GM12874 (cell line): ENCODE measurements at regions not wholly inside any gene's neighbourhood (a gene's known extent, or its start where the extent isn't known, plus 50 kb on each side); places are given as distances from the start of the nearest gene placed in this dataset.

Experiments
- TF ChIP-seq, protein P1 (sequence below): IDR thresholded peaks from 2 replicates; pipeline ENCODE4 v1.5.1; 2011; ENCODE audit warnings: low read depth, mild to moderate bottlenecking, control low read depth, low read length, moderate library complexity; ENCODE audit not compliant: insufficient read depth

DNA sequence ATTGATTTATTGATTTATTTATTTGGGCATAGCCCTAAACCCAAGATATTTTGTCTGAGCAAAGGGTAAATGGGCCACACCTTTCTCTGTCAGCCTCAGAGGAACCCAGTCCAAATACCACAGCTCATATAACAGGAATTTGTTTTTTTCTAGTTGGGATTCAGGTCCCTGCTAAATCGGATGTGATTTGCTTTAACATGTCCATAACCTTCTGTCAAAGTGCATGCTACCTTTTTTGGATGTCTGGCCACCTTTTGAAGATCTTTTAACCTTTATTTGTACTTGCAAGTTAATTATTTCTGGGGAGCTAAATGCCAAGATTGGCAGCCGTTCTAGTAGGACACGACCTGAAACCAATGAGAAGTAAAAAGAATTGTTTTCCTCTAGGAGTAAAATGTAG is 303.2 kb upstream of the UBE2E3 start:
- TF ChIP-seq, protein P1, sequence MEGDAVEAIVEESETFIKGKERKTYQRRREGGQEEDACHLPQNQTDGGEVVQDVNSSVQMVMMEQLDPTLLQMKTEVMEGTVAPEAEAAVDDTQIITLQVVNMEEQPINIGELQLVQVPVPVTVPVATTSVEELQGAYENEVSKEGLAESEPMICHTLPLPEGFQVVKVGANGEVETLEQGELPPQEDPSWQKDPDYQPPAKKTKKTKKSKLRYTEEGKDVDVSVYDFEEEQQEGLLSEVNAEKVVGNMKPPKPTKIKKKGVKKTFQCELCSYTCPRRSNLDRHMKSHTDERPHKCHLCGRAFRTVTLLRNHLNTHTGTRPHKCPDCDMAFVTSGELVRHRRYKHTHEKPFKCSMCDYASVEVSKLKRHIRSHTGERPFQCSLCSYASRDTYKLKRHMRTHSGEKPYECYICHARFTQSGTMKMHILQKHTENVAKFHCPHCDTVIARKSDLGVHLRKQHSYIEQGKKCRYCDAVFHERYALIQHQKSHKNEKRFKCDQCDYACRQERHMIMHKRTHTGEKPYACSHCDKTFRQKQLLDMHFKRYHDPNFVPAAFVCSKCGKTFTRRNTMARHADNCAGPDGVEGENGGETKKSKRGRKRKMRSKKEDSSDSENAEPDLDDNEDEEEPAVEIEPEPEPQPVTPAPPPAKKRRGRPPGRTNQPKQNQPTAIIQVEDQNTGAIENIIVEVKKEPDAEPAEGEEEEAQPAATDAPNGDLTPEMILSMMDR: no peak

DNA sequence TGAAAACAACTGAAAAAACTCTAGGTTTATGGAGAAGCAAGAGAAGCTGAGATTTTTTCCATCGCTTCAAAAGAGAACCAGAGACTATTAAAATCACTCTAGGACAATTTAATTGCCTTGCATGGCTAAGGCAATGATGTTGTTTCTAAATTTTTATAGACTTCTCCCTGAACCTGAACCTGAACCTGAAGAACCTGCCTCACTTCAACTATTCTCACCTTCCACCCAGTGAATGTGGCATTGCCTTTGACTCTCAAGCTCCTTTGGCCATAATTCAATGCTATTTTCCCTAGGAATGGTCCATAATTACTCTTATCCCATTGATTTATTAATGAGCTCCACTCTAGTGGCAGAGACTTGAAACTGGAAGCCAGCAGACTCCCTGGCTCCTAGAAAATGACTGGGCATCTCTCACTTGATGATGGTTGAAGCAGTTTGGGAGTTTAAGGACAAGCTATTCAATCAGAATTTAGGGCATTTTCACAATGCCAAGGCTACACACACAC is 303.8 kb upstream of the UBE2E3 start:
- TF ChIP-seq, protein P1: no peak

DNA sequence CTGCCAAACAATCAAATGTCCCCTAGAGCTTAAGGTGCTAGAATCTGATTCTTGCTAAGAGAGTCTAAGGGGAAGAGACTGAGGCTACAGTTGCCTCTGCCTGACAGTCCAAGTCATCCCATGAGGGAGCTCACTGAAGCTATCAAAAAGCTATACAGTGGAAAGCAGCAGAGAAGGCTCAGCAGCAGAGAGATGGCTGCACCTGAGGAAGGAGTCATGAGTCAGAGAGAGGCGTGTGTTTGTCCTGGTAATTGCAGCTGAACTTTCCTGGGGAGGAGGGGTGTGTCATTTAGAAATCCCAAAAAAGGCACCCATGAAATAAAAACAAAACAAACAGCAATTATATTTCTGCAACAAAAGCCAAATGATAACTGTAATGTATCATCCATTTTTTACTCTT is 305.2 kb upstream of the UBE2E3 start:
- TF ChIP-seq, protein P1: no peak

DNA sequence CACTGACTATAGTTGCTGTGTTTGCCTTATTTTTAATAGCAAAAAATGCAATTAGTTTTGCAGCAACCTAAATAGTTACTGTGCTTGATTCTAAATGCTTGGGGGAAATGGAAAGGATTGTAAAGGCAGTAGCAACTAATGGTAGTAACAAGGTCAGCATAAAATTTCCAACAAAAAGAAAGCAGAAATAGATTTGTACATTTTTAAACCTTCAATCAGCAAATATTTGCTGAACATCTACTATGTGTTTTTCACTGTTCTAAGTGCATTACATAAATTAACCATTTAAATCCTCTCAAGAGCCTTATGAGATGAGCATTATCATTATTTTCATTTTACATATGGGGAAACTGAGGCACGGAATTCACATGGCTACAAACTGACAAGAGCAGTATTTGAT is 308.0 kb upstream of the UBE2E3 start:
- TF ChIP-seq, protein P1: no peak

DNA sequence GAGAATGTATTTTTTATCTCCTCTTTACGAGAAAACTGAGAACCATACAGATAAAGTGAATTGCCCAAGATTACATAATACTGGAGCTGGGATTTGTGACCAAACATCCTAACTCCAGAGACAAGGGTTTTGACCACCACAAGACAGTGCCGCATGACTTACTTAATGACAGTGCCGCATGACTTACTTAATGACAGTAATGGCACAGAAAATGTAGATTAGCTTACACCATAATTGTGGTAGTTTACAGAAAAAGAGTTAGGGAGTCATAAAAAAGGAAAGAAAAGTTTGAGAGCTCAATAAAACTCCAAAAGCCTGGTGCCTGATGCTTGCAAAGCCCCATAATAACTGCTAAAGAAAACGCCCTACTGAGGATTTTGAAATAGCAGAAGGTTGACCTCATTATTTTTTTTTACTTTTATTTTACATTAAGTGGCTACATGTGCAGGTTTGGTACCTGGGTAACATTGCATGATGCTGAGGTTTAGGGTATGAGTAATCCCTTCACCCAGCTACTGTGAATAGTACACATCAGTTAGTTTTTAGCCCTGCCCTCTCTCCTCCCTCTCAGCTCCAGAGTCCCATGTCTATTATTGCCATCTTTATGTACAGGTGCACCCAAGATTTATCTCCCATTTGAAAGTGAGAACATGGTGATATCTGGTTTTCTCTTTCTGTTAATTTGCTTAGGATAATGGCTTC is 310.0 kb upstream of the UBE2E3 start:
- TF ChIP-seq, protein P1: no peak

DNA sequence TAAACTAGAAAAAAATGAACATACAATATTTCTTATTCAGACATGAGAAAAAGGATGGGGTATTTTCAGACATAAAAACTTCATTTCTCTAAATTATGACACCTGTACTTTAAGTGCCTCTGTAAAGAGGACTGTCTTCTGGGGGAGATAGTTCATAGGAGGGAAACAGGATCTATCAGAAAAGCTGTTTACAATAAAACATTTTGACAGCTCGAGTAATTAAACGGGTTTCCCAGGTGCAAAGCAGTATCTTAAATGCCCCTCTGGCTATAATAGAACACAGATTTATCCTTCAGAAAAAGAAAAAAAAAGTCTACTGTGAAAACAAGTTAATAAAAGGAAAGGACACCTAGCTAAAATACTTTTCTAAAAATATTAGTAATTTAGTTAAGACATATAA is 311.4 kb upstream of the UBE2E3 start:
- TF ChIP-seq, protein P1: no peak

DNA sequence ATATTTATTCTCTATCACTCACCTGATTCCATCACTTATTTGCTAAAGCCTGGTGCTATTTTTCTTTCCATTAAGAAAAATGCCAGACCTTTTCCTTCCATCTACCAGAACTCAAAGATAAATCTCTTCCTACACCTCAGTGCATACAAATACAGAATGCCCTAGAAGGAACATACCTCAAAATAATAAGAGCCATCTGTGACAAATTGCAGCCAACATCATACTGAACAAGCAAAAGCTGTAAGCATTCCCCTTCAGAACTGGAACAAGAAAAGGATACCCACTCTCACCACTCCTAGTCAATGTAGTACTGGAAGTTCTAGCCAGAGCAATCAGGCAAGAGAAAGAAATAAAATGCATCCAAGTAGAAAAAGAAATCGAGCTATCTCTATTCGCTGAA is 315.9 kb upstream of the UBE2E3 start:
- TF ChIP-seq, protein P1: no peak
